ENCODE measurements at regions not wholly inside any gene's neighbourhood (a gene's known extent, or its start where the extent isn't known, plus 50 kb on each side); places are given as distances from the start of the nearest gene placed in this dataset.
A peak's percentile ranks its signal among the peaks of the same experiment; 100 is the strongest.

GRCh38 chr14:101315802-101316296 is 245.4 kb upstream of the DIO3 start (continued):
- TF ChIP-seq USF2 (IDR thresholded peaks at IDR 0.05; ENCODE audit: low read depth, low read length) (peak; percentile 47; the same call in 1 of the 2 replicates), USF2 (CRISPR knock-in tag; IDR thresholded peaks at IDR 0.05; ENCODE audit: borderline replicate concordance) (no peak), BCLAF1 (IDR thresholded peaks at IDR 0.05) (no peak), KLF11 (CRISPR knock-in tag; IDR thresholded peaks at IDR 0.05) (no peak), TFE3 (CRISPR knock-in tag; IDR thresholded peaks at IDR 0.05) (peak; percentile 70; the same call in 1 of the 2 replicates), ASH2L (IDR thresholded peaks at IDR 0.05; ENCODE audit: insufficient read length, low read depth, low read length) (no peak), BHLHE40 (IDR thresholded peaks at IDR 0.05; ENCODE audit: low read length) (peak; percentile 61; the same call in 1 of the 2 replicates), MLXIP (CRISPR knock-in tag; IDR thresholded peaks at IDR 0.05; ENCODE audit: borderline replicate concordance) (no peak), ZNF83 (CRISPR knock-in tag; IDR thresholded peaks at IDR 0.05; ENCODE audit: borderline replicate concordance) (no peak), SETDB1 (CRISPR knock-in tag; IDR thresholded peaks at IDR 0.05; ENCODE audit: borderline replicate concordance) (0 out of 2 replicates have a peak, but pooled peaks have one; percentile 38), ZNF431 (CRISPR knock-in tag; IDR thresholded peaks at IDR 0.05; ENCODE audit: borderline replicate concordance, low read depth) (no peak), ZFP36L1 (CRISPR knock-in tag; IDR thresholded peaks at IDR 0.05) (no peak), MIER2 (CRISPR knock-in tag; IDR thresholded peaks at IDR 0.05) (no peak), MLX (CRISPR knock-in tag; IDR thresholded peaks at IDR 0.05) (no peak), ZNF879 (CRISPR knock-in tag; IDR thresholded peaks at IDR 0.05) (no peak), AKAP8 (CRISPR knock-in tag; IDR thresholded peaks at IDR 0.05) (no peak), HCFC1 (IDR thresholded peaks at IDR 0.05; ENCODE audit: low read depth, low read length) (no peak), MED1 (CRISPR knock-in tag; IDR thresholded peaks at IDR 0.05) (no peak), TARDBP (CRISPR knock-in tag; IDR thresholded peaks at IDR 0.05) (no peak)
- TF ChIP-seq, protein P1, sequence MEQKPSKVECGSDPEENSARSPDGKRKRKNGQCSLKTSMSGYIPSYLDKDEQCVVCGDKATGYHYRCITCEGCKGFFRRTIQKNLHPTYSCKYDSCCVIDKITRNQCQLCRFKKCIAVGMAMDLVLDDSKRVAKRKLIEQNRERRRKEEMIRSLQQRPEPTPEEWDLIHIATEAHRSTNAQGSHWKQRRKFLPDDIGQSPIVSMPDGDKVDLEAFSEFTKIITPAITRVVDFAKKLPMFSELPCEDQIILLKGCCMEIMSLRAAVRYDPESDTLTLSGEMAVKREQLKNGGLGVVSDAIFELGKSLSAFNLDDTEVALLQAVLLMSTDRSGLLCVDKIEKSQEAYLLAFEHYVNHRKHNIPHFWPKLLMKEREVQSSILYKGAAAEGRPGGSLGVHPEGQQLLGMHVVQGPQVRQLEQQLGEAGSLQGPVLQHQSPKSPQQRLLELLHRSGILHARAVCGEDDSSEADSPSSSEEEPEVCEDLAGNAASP (CRISPR knock-in tag; IDR thresholded peaks at IDR 0.05; ENCODE audit: borderline replicate concordance), result no peak
